ENCODE measurements at regions not wholly inside any gene's neighbourhood (a gene's known extent, or its start where the extent isn't known, plus 50 kb on each side); places are given as distances from the start of the nearest gene placed in this dataset.

GRCh38 chr1:228872080-228872479, 136.8 kb downstream of the RHOU start:
- 65% methylated on average over 5 of the region's 7 CpGs for WGBS (ENCODE audit: insufficient coverage)
- no peak for TF ChIP-seq CTCF (IDR thresholded peaks at IDR 0.05)
- Histone ChIP-seq H3K27ac (ENCODE audit: low read length) (no peak overlapping the region), H3K9me3 (ENCODE audit: control insufficient read depth, insufficient read depth, low read length) (no peaks in the 10 kb centered on the region), H3K27me3 (ENCODE audit: control insufficient read depth, insufficient read depth, low read length) (no peaks in the 10 kb centered on the region), H3K4me1 (ENCODE audit: control insufficient read depth, insufficient read depth, low read length) (peaks cover 4% of the 10 kb centered on the region), H3K36me3 (ENCODE audit: control insufficient read depth, insufficient read depth, low read length) (no peaks in the 10 kb centered on the region), H3K4me3 (ENCODE audit: low read length) (no peak overlapping the region)
- no peak overlapping the region for H3K4me3 Mint-ChIP-seq
- no peak for DNase-seq
- no peak for ATAC-seq
- H3K9me3 Mint-ChIP-seq = no peaks in the 10 kb centered on the region
- no peak overlapping the region for H3K27ac Mint-ChIP-seq
- no peaks in the 10 kb centered on the region for H3K4me1 Mint-ChIP-seq
- H3K27me3 Mint-ChIP-seq (ENCODE audit: low read depth in 2 of 2) = peaks cover 0 to 12% of the 10 kb centered on the region in 2 donors
- no peaks in the 10 kb centered on the region for H3K36me3 Mint-ChIP-seq
- intact Hi-C loops (cut with micrococcal nuclease) = no loop called here

- 86% methylated on average over 3 of the region's 3 CpGs for WGBS (ENCODE audit: insufficient coverage)
- Histone ChIP-seq H3K27me3 (ENCODE audit: control insufficient read depth, insufficient read depth, low read length) (no peaks in the 10 kb centered on the region), H3K36me3 (ENCODE audit: control insufficient read depth, insufficient read depth, low read length) (no peaks in the 10 kb centered on the region), H3K4me3 (ENCODE audit: low read length) (no peak overlapping the region), H3K4me1 (ENCODE audit: control insufficient read depth, insufficient read depth, low read length) (peaks cover 4% of the 10 kb centered on the region), H3K27ac (ENCODE audit: low read length) (no peak overlapping the region), H3K9me3 (ENCODE audit: control insufficient read depth, insufficient read depth, low read length) (no peaks in the 10 kb centered on the region)
- Mint-ChIP-seq H3K36me3 (no peaks in the 10 kb centered on the region), H3K4me1 (no peaks in the 10 kb centered on the region), H3K27me3 (ENCODE audit: low read depth in 2 of 2) (peaks cover 0 to 12% of the 10 kb centered on the region in 2 donors), H3K9me3 (no peaks in the 10 kb centered on the region), H3K4me3 (no peak overlapping the region), H3K27ac (no peak overlapping the region)
- DNase-seq (no peak), ATAC-seq (no peak)
- no peak for TF ChIP-seq CTCF (IDR thresholded peaks at IDR 0.05)
- intact Hi-C loops (cut with micrococcal nuclease) = no loop called here
Observed at GRCh38 chr1:228873709-228874108, 138.4 kb downstream of the RHOU start.

GRCh38 chr1:228875741-228876140, 140.5 kb downstream of the RHOU start:
- peaks cover 0 to 14% of the 10 kb centered on the region in 2 donors for H3K27me3 Mint-ChIP-seq (ENCODE audit: low read depth in 2 of 2)
- 96% methylated on average over 3 of the region's 3 CpGs for WGBS (ENCODE audit: insufficient coverage)

More at GRCh38 chr1:228875741-228876140, 140.5 kb downstream of the RHOU start:
- ATAC-seq (no peak), DNase-seq (no peak)
- no peak for TF ChIP-seq CTCF (IDR thresholded peaks at IDR 0.05)
- peaks cover 4% of the 10 kb centered on the region for H3K4me1 ChIP-seq (ENCODE audit: control insufficient read depth, insufficient read depth, low read length)
- Mint-ChIP-seq H3K27ac (no peak overlapping the region), H3K9me3 (no peaks in the 10 kb centered on the region), H3K4me3 (no peak overlapping the region), H3K4me1 (no peaks in the 10 kb centered on the region), H3K36me3 (no peaks in the 10 kb centered on the region)
- H3K36me3 ChIP-seq (ENCODE audit: control insufficient read depth, insufficient read depth, low read length) = no peaks in the 10 kb centered on the region
- no peak overlapping the region for H3K4me3 ChIP-seq (ENCODE audit: low read length)
- intact Hi-C loops (cut with micrococcal nuclease) = no loop called here
- no peaks in the 10 kb centered on the region for H3K9me3 ChIP-seq (ENCODE audit: control insufficient read depth, insufficient read depth, low read length)
- H3K27me3 ChIP-seq (ENCODE audit: control insufficient read depth, insufficient read depth, low read length) = no peaks in the 10 kb centered on the region
- no peak overlapping the region for H3K27ac ChIP-seq (ENCODE audit: low read length)
